ENCODE measurements at regions not wholly inside any gene's neighbourhood (a gene's known extent, or its start where the extent isn't known, plus 50 kb on each side); places are given as distances from the start of the nearest gene placed in this dataset.

DNA sequence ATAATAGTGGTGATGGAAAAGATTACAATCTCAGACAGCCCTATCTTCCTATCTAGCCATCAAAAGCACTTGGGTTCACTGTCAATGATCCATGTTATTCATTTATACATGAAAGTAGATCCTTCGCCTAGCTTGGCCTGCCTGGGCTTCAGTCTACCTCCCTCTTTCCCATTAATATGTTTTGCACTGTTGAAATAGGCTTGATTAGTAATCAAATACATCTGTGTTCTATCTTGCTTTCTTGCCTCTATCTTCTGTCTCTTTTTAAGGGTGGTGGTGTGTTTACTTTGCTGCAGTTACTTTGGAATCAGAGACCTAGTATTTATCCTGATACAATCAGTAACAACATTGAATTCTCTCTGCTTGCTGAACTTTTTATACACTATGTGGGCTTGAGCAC, 521.2 kb downstream of the TNS1 start:
- DNase-seq (ENCODE audit: low read depth, low spot score), result no peak
- TF ChIP-seq CTCF (IDR thresholded peaks at IDR 0.05; ENCODE audit: low read depth, low read length), result no peak
- no peak overlapping the region for H3K4me3 ChIP-seq (ENCODE audit: low read depth, low read length)
- in situ Hi-C loops (cut with HindIII; ENCODE audit: low sequenced_read_pairs), result no loop called here

DNA sequence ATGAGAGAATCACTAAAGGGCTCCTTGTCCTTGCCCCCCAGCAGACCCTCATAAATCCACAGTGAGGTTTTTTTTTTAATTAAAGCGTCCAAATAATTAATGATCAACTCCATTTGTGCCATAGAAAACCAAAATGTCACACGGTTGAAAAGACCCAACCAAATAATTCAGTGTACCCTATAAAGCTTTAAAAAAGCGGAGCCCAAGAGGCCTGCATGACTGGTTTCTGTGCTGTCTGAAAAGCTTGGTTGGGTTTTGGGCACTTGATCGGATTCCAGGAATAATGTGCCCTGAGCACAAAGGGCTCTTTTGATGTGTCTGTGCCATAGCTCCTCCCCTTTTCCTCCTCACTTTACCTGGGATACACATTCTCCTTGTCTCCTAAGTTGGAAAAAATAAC, 523.2 kb downstream of the TNS1 start:
- in situ Hi-C loops (cut with HindIII; ENCODE audit: low sequenced_read_pairs), result no loop called here
- H3K4me3 ChIP-seq (ENCODE audit: low read depth, low read length), result no peak overlapping the region
- DNase-seq (ENCODE audit: low read depth, low spot score), result no peak
- no peak for TF ChIP-seq CTCF (IDR thresholded peaks at IDR 0.05; ENCODE audit: low read depth, low read length)

DNA sequence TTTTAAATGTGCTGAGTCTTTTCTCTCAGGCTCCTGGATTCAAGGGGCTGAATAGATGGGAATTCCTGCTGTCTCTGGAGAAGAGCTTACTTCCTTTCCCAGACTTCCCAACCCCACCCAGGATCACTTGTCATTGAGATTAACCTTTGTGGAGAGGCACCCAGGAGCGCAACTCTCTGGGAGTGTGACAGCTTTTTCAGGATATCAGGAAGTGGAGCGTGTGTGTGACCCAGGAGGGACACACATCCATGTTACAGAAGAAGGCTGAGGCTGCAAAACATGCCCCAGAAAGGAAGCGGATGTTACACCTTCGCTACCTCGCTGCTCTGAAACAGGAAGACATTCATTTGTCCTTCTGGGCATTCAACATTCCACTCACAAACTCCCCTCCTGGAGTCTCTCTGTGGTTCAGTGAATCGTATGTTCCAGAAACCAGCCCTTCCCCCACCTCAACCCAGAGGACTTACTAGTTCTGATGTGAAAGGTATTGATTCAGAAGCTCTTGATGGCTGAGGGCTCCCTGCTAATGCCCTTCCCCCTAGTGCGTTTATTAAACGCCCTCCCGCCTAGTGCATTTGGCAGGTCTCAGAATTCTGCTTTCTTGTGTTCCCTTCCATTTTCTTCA, 523.9 kb downstream of the TNS1 start:
- in situ Hi-C loops (cut with HindIII; ENCODE audit: low sequenced_read_pairs), result no loop called here
- H3K4me3 ChIP-seq (ENCODE audit: low read depth, low read length), result no peak overlapping the region
- no peak for TF ChIP-seq CTCF (IDR thresholded peaks at IDR 0.05; ENCODE audit: low read depth, low read length)
- DNase-seq (ENCODE audit: low read depth, low spot score), result no peak

GRCh38 chr2:217477583-217477982, 525.2 kb downstream of the TNS1 start:
- no peak overlapping the region for H3K4me3 ChIP-seq (ENCODE audit: low read depth, low read length)
- no peak for DNase-seq (ENCODE audit: low read depth, low spot score)
- in situ Hi-C loops (cut with HindIII; ENCODE audit: low sequenced_read_pairs), result no loop called here
- TF ChIP-seq CTCF (IDR thresholded peaks at IDR 0.05; ENCODE audit: low read depth, low read length), result no peak

DNA sequence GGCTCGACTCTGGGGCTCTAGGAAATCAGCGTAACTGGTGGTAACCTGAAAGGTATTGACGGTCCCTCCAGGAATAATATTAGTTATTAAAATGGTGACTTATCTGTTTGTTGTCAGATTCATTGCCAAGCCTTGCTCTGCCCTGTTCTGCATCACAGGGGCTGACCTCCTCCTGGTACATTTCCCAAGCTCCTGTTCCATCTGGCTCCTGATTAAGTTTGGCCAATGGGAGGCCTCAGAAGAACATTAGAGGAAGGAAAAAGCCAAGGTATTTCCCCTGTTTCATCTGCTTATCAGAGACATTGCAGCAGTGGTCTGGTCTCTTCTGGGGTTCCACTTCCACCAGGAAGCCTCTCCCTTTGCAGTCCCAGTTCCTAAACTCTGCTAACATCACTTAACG, 527.0 kb downstream of the TNS1 start:
- no peak for DNase-seq (ENCODE audit: low read depth, low spot score)
- in situ Hi-C loops (cut with HindIII; ENCODE audit: low sequenced_read_pairs), result no loop called here
- no peak overlapping the region for H3K4me3 ChIP-seq (ENCODE audit: low read depth, low read length)
- TF ChIP-seq CTCF (IDR thresholded peaks at IDR 0.05; ENCODE audit: low read depth, low read length), result no peak

DNA sequence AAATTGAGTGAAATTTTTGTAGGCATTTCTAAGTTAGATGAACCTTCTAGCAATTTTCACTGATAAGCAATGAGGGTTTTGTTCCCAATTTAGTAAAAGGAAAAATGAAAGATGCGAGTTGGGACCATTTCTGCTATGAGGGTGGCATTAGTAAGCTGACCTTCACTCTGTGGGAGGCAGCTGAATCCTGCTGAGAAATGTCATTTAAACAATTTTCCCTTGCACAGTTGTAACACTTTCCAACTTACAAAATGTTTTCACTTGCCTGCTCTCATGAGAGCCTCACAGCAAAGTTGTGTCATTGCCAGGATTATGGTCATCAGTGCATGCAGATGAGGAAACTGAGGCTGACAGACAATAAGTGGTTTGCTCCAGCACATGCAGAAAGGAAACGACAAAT, 527.7 kb downstream of the TNS1 start:
- no peak for TF ChIP-seq CTCF (IDR thresholded peaks at IDR 0.05; ENCODE audit: low read depth, low read length)
- in situ Hi-C loops (cut with HindIII; ENCODE audit: low sequenced_read_pairs), result no loop called here
- DNase-seq (ENCODE audit: low read depth, low spot score), result peak; percentile 53
- no peak overlapping the region for H3K4me3 ChIP-seq (ENCODE audit: low read depth, low read length)

DNA sequence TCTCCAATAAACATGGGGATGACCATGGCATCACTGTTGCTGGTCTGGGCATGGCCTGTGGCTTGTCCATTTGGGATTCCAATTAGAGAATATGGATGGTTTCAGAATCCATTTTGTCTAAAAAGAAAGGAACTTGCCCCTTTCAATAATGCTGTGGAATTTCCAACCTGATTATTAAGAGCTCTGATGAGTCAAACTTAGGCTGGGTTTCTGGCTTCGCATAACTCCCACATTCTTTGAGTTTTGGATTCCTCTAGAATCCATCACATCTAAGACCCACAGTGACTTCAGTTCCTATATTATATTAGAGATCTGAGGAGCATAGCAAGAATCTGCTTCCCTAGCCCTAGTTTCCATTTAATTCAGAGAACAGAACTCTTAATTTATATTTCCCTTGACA, 531.5 kb downstream of the TNS1 start:
- peak; percentile 53 for DNase-seq (ENCODE audit: low read depth, low spot score)
- no peak overlapping the region for H3K4me3 ChIP-seq (ENCODE audit: low read depth, low read length)
- in situ Hi-C loops (cut with HindIII; ENCODE audit: low sequenced_read_pairs), result no loop called here
- no peak for TF ChIP-seq CTCF (IDR thresholded peaks at IDR 0.05; ENCODE audit: low read depth, low read length)

All from astrocyte of the spinal cord (primary cell).